Head of caudate nucleus (tissue), 42 donors: ENCODE measurements at regions not wholly inside any gene's neighbourhood (a gene's known extent, or its start where the extent isn't known, plus 50 kb on each side); places are given as distances from the start of the nearest gene placed in this dataset.

ENCODE experiments used
- DNase-seq, 42 donors: peaks; one replicate each; pipeline versions ENCODE4 v3.0.0 to v3.0.0-alpha.2; 2020 to 2021; ENCODE audit warnings: mixed read lengths in 7 of 42
- intact Hi-C: fragments of 100-400 bp; cut with DNase I; formaldehyde crosslinking; loops from one replicate; pipeline ENCODE4 v1.15.0; 2022

DNA sequence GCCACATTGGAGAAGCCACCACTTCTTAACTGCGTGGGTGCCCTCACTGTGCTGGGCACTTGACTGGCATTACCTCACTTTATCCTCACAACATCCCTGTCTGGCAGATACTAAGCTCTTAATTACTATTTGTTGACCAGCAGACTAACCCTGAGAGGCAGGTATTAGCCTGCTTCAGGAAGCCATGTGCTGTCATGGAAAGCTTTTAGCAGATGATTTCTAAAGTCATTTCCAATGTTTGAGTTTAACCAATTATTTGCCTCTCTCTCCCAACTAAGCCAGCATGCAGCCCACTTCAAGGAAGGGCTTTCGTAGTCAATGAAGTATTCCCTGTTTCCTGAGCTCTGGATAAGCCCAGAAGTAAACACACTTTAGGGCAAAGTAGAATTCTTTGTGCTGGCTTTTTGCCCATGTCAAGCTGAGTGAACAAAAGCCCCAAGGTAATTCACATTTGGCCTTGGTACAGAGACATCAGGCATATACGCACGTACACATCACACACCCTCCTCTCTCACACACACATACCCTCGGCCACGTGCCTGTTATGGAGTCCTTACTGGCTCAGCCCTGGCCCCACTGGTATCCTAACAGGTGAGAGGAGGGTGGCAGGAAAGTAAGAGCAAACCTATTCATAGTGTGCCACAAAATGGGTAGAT is 108.6 kb downstream of the C1D start:
- intact Hi-C loops: no loop called here
- DNase-seq: no peak

DNA sequence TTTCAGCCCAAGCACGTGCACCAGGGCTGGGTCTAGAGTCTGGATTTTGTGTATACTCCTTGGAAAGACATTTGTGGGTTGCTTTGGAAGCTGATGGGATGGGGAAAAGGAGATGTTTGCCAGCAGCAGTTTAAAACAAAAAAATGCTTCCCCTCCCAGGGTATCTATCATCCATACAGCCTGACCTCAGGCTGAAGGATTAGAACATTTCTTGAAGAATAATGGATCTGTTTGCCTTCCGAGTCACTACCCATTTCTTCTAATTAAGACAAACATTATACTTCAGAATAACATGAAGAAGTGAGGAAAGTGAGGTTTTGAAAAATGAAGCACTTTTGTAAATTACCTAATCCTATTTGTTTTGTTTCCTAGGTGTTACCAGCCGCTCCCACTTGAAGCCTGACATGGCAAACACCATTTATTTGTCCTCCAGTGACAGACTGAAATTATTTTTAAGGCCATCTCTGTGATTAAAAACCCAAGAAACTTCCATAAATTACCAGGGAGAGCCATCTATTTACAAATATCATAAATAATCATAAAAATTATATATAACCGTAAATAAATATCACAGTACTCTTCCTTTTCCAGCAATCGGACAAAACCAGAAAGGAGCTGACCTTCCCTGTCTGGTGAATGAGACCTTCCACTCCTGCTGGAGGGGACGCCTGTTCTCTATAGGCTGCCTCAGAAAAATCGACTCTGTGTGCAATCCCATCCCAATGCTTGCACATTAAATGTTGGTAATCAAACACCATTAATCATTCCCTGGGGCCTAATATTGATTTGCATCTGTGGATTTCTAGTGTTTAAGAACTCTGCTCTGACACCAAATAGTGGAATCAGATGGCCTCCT is 106.8 kb downstream of the C1D start:
- no peak for DNase-seq
- intact Hi-C loops: no loop called here

DNA sequence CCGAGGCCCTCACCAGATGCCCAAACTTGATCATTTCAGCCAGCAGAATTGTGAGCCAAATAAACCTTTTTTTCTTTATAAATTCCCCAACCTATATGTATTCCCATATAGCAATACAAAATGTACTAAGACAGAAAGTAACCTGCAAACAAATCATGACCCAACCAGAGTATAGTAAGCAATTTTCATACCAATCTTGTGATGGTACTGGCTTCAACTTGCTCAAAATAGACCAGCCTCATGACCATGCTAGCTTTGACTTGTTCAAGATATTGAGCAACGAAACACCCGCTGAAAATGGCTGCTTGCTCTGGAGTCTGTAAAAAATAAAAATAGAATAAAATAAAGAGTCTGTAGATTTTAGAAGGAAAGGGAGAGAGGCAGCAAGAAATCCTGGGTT is 97.6 kb downstream of the C1D start:
- intact Hi-C loops: no loop called here
- no peak for DNase-seq

DNA sequence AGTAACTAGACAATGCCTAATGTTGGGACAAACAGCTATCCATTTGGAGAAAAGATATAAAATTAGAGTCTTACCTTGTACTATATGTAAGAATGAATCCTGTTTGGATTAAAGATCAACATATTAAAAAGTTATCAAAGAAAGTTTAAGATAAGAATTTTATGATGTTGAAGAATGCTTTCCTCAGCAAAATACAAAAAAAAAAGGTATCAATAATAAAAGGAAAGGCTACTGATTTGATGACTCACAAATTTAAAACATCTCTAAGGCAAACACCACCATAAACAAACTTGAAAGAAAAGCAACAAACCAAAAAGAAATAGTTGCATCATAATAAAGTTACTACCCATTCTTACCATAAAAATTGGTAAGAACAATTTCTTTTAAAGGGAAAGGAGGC is 92.7 kb downstream of the C1D start:
- intact Hi-C loops: no loop called here
- DNase-seq: no peak

DNA sequence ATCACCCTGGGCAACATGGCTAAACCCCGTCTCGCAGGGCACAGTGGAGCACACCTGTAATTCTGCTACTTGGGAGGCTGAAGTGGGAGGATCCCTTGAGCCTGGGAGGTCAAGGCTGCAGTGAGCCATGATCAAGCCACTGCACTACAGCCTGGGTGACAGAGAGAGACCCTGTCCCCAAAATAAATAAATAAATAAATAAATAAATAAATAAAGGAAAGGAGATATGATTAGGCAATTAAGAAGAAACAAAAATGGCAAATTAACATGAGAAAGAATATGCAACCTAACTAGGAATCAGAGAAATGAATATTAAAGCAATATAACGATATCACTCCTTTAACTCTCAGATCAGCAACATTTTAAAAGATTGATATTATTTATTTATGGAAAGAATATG is 92.3 kb downstream of the C1D start:
- no peak for DNase-seq
- intact Hi-C loops: no loop called here

DNA sequence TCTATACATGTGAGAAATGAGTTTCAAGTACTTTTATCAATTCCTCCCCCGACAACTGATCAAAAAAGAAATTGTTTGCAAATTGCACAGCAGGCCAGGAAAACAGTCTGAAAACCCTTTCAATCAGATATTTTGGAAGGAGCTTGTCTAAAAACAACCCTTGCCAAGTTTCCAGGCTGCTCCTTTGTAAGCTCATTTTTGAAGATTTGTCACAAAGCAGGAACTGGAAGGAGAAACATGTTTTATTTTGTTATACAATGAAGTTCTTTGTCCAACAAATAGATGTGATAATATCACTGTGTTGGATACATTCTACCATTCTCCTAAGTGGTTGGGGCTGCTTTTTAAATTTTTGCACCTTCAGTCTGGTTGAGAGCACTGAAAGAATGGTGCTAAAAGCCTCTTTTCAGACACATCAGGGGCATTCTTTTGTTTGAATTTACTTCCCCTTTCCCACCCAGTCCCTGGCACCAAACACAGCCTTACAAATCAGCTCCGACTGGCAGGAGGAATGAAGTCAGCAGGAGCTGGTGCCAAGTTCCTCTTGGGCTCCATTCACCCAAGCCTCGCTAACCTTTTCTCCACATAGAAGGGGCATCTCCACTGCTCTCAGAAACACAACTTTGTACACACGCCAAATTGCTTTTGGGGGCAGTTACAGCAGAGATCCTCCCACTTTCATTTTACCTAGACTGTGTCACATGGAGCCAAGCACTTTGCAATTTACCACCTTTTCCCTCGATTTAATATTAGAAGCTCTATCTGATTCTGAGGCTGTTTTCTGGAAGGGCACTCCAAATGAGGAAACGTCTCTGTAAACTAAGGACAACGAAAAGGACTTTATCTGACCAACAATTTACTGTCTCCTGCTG is 88.0 kb downstream of the C1D start:
- DNase-seq: peak in 41 of 42 donors; percentile 11 to 80 (median 52)
- intact Hi-C loops: no loop called here

DNA sequence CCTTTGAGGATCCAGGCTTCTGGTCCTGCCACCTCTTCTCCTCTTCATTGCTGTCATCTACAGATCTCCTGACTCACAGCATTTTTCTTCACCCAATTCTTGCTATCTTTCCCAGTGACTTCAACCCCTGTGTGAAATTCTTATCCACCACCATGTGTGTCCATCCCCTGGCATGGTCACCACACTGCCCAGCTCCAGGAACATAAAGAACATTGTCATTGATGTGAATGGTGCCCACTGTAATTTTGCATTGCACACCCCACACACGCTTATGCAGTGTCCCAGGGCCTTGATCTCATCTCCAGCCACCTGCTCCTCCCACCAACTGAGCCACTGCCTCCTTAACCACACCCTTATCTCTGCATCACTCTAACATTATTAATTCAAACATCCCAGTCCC is 85.3 kb downstream of the C1D start:
- no peak for DNase-seq
- intact Hi-C loops: no loop called here

DNA sequence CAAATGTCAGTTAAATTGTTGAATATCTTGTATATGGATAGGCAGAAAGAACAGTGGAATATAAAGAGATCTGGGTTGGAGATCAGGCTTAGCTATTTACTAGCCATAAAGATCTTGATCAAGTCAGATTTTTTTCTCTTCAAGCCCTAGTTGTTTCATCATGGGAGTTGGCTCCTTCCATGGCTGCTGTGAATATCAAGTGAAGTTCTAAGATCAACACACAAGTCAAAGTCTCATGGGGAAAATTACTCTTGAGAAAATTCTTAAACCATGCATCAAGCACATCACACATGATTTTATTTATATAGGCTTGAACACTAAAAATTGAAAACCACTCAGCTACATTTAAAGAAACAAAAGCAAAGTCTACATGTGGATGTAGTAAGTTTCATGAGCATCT is 79.8 kb downstream of the C1D start:
- intact Hi-C loops: no loop called here
- DNase-seq: no peak

DNA sequence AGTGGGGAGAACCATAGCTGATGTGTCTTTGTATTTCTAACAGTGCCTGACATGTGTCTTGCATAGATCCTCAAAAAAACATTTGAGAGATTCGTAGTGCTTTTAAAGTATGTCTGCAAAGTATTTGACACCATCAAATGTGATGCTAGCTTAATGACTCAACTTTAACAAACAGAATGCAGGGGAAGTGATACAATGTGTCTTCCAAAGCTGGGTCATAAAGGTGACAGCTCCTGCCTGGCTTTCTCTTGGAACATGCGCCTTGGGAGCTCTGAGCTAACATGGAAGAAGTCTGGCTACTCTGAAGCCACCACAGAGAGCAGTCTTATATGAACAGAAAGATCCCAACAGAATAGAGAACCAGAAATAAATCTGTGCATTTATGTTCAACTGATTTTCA is 78.2 kb downstream of the C1D start:
- DNase-seq: no peak
- intact Hi-C loops: no loop called here

DNA sequence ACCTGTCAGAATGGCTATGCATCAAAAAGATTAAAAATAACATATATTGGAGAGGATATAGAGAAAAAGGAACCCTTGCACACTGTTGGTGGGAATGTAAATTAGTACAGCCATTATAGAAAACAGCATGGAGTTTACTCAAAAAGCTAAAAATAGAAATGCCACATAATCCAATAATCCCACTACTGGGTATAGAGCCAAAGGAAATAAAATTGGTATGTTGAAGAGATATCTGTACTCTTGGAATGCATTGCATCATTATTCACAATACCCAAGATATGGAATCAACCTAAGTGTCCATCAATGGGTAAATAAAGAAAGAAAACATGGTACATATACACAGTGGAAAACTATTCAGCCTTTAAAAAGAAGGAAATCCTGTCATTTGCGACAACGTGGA is 77.2 kb downstream of the C1D start:
- intact Hi-C loops: no loop called here
- DNase-seq: no peak

DNA sequence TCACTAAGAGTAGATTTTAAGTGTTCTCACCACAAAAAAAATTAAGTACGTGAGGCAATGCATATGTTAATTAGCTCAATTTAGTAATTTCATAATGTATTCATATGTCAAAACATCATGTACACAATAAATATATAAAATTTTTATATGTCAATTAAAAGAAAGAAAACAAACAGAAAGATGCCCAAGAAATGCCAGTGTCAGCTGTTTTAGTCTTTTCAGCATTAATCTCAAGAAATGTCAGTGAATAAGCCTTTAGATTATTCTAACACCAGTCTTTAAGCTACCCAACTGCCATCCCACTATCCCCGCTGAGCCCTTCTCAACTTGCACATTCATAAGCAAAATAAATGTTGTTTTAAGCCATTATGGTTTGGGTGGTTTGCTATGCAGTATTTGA is 76.5 kb downstream of the C1D start:
- DNase-seq: no peak
- intact Hi-C loops: no loop called here
